PC-3 (cell line): ENCODE measurements at regions not wholly inside any gene's neighbourhood (a gene's known extent, or its start where the extent isn't known, plus 50 kb on each side); places are given as distances from the start of the nearest gene placed in this dataset.

Source experiments
- ATAC-seq: fragments of 200-7000 bp; cut with Tn5 transposase; 2 replicates; pipeline ENCODE4 v1.9.1; 2020; ENCODE audit warnings: mild to moderate bottlenecking, moderate library complexity
- BruUV-seq: library from RNA; stranded (reverse); fragments of 400-500 nt; replicated peaks from 2 replicates; lab custom pipeline; 2021; lab: Mats Ljungman, UMichigan
- CTCF ChIA-PET: fragments of 300-600 bp; sonication (Branson Sonifier 250); formaldehyde crosslinking; loops from one replicate; lab custom pipeline; 2022; ENCODE audit warnings: antibody characterized with exemption; lab: Charles Lee
- POLR2A ChIA-PET: fragments of 300-600 bp; sonication (Branson Sonifier 250); formaldehyde crosslinking; loops from one replicate; lab custom pipeline; 2022; ENCODE audit warnings: antibody characterized with exemption; ENCODE audit not compliant: unreplicated experiment; lab: Charles Lee
- DNase-seq: peaks from one replicate; pipeline ENCODE4 v3.0.0-alpha.2; 2015
- H2AFZ ChIP-seq: fragments of 300-600 bp; sonication (generic); 2 replicates; pipeline ENCODE4 v1.6.0; 2016; ENCODE audit warnings: antibody characterized with exemption, low read length
- H3F3A ChIP-seq: fragments of 300-600 bp; sonication (generic); one replicate; pipeline ENCODE4 v1.6.0; 2017; ENCODE audit warnings: antibody characterized with exemption, low read length, control low read depth, mild to moderate bottlenecking; ENCODE audit not compliant: unreplicated experiment
- H3K27ac ChIP-seq: fragments of 300-600 bp; sonication (generic); 2 replicates; pipeline ENCODE4 v1.5.1; 2016; ENCODE audit warnings: mild to moderate bottlenecking, low read length
- H3K27me3 ChIP-seq: fragments of 300-600 bp; sonication (generic); 2 replicates; pipeline ENCODE4 v1.6.1; 2016; ENCODE audit warnings: low read length, mixed read lengths
- H3K36me3 ChIP-seq: fragments of 300-600 bp; sonication (generic); 2 replicates; pipeline ENCODE4 v1.6.1; 2016; ENCODE audit warnings: low read depth, mixed run types, low read length, mixed read lengths
- H3K4me1 ChIP-seq: fragments of 300-600 bp; sonication (generic); 2 replicates; pipeline ENCODE4 v1.5.1; 2016; ENCODE audit warnings: low read length; ENCODE audit not compliant: insufficient read depth
- H3K4me2 ChIP-seq: fragments of 300-600 bp; sonication (generic); 2 replicates; pipeline ENCODE4 v1.6.0; 2016; ENCODE audit warnings: low read length
- H3K4me3 ChIP-seq: fragments of 300-600 bp; sonication (generic); 2 replicates; pipeline ENCODE4 v1.5.1; 2016; ENCODE audit warnings: mild to moderate bottlenecking, low read length, mixed read lengths
- H3K79me2 ChIP-seq: fragments of 300-600 bp; sonication (generic); 2 replicates; pipeline ENCODE4 v1.6.1; 2017; ENCODE audit warnings: low read length, mixed read lengths
- H3K9ac ChIP-seq: fragments of 300-600 bp; sonication (generic); 2 replicates; pipeline ENCODE4 v1.6.0; 2016; ENCODE audit warnings: mild to moderate bottlenecking, low read length
- H3K9me2 ChIP-seq: fragments of 300-600 bp; sonication (generic); replicated peaks from 2 replicates; pipeline ENCODE4 v1.6.1; 2016; ENCODE audit warnings: mixed run types, low read length, mixed read lengths
- H3K9me3 ChIP-seq: fragments of 300-600 bp; sonication (generic); 2 replicates; pipeline ENCODE4 v1.6.1; 2016; ENCODE audit warnings: low read length, mixed read lengths
- H4K20me1 ChIP-seq: fragments of 300-600 bp; sonication (generic); 2 replicates; pipeline ENCODE4 v1.6.1; 2016; ENCODE audit warnings: low read length, mixed read lengths
- EZH2 ChIP-seq: fragments of 300-600 bp; sonication (generic); IDR thresholded peaks from one replicate; pipeline ENCODE4 v1.6.1; 2017; ENCODE audit warnings: antibody characterized with exemption, mild to moderate bottlenecking, low read length; ENCODE audit not compliant: unreplicated experiment
- EZH2phosphoT487 ChIP-seq: fragments of 300-600 bp; sonication (generic); IDR thresholded peaks from 2 replicates; pipeline ENCODE4 v1.6.1; 2018; ENCODE audit warnings: mild to moderate bottlenecking, antibody characterized with exemption, low read length, borderline replicate concordance
- intact Hi-C: fragments of 100-400 bp; cut with micrococcal nuclease; formaldehyde crosslinking; loops from 2 replicates; pipeline ENCODE4 v1.9.0; 2023
- TF ChIP-seq, protein P1 (sequence below): fragments of 300-600 bp; sonication (generic); conservative IDR thresholded peaks from 2 replicates; pipeline ENCODE4 v1.5.1; 2017; ENCODE audit warnings: antibody characterized with exemption, low read depth, mild to moderate bottlenecking, low read length

- H3K4me2 ChIP-seq, result peak overlapping the region; percentile 67; the same call in 1 of the 2 replicates
- H2AFZ ChIP-seq, result no peak overlapping the region
- POLR2A ChIA-PET, result no interaction called here
- CTCF ChIA-PET, result no interaction called here
- no peaks in the 10 kb centered on the region for H3K9me3 ChIP-seq
- ATAC-seq (no peak), DNase-seq (no peak)
- H3K4me3 ChIP-seq, result no peak overlapping the region
- intact Hi-C loops, result no loop called here
- no peaks in the 10 kb centered on the region for H3K79me2 ChIP-seq
- no peak for TF ChIP-seq EZH2
- no peak for TF ChIP-seq EZH2phosphoT487
- TF ChIP-seq, protein P1, sequence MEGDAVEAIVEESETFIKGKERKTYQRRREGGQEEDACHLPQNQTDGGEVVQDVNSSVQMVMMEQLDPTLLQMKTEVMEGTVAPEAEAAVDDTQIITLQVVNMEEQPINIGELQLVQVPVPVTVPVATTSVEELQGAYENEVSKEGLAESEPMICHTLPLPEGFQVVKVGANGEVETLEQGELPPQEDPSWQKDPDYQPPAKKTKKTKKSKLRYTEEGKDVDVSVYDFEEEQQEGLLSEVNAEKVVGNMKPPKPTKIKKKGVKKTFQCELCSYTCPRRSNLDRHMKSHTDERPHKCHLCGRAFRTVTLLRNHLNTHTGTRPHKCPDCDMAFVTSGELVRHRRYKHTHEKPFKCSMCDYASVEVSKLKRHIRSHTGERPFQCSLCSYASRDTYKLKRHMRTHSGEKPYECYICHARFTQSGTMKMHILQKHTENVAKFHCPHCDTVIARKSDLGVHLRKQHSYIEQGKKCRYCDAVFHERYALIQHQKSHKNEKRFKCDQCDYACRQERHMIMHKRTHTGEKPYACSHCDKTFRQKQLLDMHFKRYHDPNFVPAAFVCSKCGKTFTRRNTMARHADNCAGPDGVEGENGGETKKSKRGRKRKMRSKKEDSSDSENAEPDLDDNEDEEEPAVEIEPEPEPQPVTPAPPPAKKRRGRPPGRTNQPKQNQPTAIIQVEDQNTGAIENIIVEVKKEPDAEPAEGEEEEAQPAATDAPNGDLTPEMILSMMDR, result no peak
- H3K27ac ChIP-seq, result no peak overlapping the region
- no peak overlapping the region for H3K9ac ChIP-seq
- H3K27me3 ChIP-seq, result no peaks in the 10 kb centered on the region
- H3F3A ChIP-seq, result no peaks in the 10 kb centered on the region
- H3K4me1 ChIP-seq, result peaks cover 18% of the 10 kb centered on the region
- H3K9me2 ChIP-seq, result no peaks in the 10 kb centered on the region
- no peaks in the 10 kb centered on the region for H3K36me3 ChIP-seq
- H4K20me1 ChIP-seq, result no peaks in the 10 kb centered on the region
- no TSS peak for BruUV-seq
Measured at GRCh38 chr1:201603613-201604232, 64.8 kb downstream of the NAV1 start.

DNA sequence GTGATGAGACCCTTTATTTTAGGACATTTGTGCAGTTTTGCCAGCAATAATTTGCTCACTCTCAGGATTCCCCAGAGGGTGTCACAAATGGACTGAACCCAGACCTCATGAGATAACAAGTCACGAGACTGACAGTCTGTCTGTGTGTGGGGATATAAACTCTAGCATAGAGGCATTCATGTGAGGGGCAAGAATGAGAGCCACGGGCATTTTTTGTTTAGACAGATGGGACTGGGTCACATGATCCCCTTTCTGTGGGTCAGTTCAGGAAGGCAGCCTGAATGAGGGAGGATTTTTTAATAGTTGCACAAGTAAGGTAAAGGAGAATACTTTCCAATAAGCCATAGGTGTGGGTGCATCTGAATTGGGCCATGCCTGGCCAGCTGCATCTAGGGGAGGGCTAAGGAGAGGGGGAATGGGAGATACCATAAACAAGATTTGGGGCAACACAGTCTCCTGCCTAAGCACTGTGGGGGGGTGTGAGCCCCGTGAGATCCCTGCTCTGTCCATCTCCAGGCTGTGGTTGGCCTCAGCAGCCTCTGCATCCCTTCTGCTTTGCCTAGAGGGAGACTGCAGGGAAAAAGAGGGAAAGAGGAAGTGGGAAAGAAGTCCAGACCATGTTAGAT lies 66.6 kb downstream of the NAV1 start:
- intact Hi-C loops, result no loop called here
- Histone ChIP-seq H3K9me2 (no peaks in the 10 kb centered on the region), H3K9ac (no peak overlapping the region), H3K27ac (no peak overlapping the region), H3K4me3 (no peak overlapping the region), H3K79me2 (no peaks in the 10 kb centered on the region), H4K20me1 (no peaks in the 10 kb centered on the region), H3K4me2 (no peak overlapping the region), H3K4me1 (peaks cover 18% of the 10 kb centered on the region), H3F3A (no peaks in the 10 kb centered on the region), H2AFZ (no peak overlapping the region), H3K27me3 (no peaks in the 10 kb centered on the region), H3K9me3 (no peaks in the 10 kb centered on the region), H3K36me3 (no peaks in the 10 kb centered on the region)
- POLR2A ChIA-PET, result no interaction called here
- ATAC-seq, result no peak
- TF ChIP-seq EZH2, result no peak
- CTCF ChIA-PET, result no interaction called here
- no TSS peak for BruUV-seq
- no peak for DNase-seq

- no peaks in the 10 kb centered on the region for H3K27me3 ChIP-seq
- ChIA-PET CTCF (no interaction called here), POLR2A (no interaction called here)
- no peaks in the 10 kb centered on the region for H3K79me2 ChIP-seq
- no peak overlapping the region for H3K4me2 ChIP-seq
- no TSS peak for BruUV-seq
- DNase-seq (no peak), ATAC-seq (no peak)
- H3K36me3 ChIP-seq, result no peaks in the 10 kb centered on the region
- H2AFZ ChIP-seq, result no peak overlapping the region
- no peaks in the 10 kb centered on the region for H3K9me3 ChIP-seq
- H3K27ac ChIP-seq, result no peak overlapping the region
- H3F3A ChIP-seq, result no peaks in the 10 kb centered on the region
- no peak for TF ChIP-seq EZH2
- TF ChIP-seq, protein P1, result no peak
- no peak for TF ChIP-seq EZH2phosphoT487
- no peak overlapping the region for H3K4me3 ChIP-seq
- intact Hi-C loops, result no loop called here
- no peaks in the 10 kb centered on the region for H4K20me1 ChIP-seq
- H3K4me1 ChIP-seq, result peaks cover 18% of the 10 kb centered on the region
- H3K9me2 ChIP-seq, result no peaks in the 10 kb centered on the region
- no peak overlapping the region for H3K9ac ChIP-seq
Measured at GRCh38 chr1:201606096-201606495, 67.2 kb downstream of the NAV1 start.
